ENCODE measurements at regions not wholly inside any gene's neighbourhood (a gene's known extent, or its start where the extent isn't known, plus 50 kb on each side); places are given as distances from the start of the nearest gene placed in this dataset.

GRCh38 chr20:39758876-39759275 is 796.7 kb downstream of the DHX35 start:
- no peak for ATAC-seq
- peaks cover 0 to 8% (median 0%) of the 10 kb centered on the region in 3 donors for H3K9me3 ChIP-seq
- no peak overlapping the region for H3K4me3 ChIP-seq
- no peaks in the 10 kb centered on the region for H3K27me3 ChIP-seq
- H3K4me1 ChIP-seq = no peaks in the 10 kb centered on the region
- no peak for TF ChIP-seq POLR2AphosphoS5 (IDR thresholded peaks at IDR 0.05)
- no peaks in the 10 kb centered on the region for H3K36me3 ChIP-seq
- no peak overlapping the region for H3K27ac ChIP-seq
- WGBS, 2 donors (ENCODE audit: low coverage in 1 of 2) = 50 to 66% methylated on average over 4 of the region's 4 CpGs

- no peak for TF ChIP-seq POLR2A (IDR thresholded peaks at IDR 0.05)
- TF ChIP-seq EP300 (IDR thresholded peaks at IDR 0.05) = no peak
- no peak for TF ChIP-seq CTCF (IDR thresholded peaks at IDR 0.05)
- no peak for TF ChIP-seq POLR2AphosphoS5 (IDR thresholded peaks at IDR 0.05)
- no peak overlapping the region for H3K27ac ChIP-seq
- no peak for ATAC-seq
- no peaks in the 10 kb centered on the region for H3K27me3 ChIP-seq
- no peaks in the 10 kb centered on the region for H3K4me1 ChIP-seq
- no peaks in the 10 kb centered on the region for H3K9me3 ChIP-seq
- H3K4me3 ChIP-seq = no peak overlapping the region
- no peaks in the 10 kb centered on the region for H3K36me3 ChIP-seq
These were observed 794.7 kb downstream of the DHX35 start for GRCh38 chr20:39756828-39757227.

GRCh38 chr20:39756369-39756768 is 794.2 kb downstream of the DHX35 start:
- no peak overlapping the region for H3K4me3 ChIP-seq
- 90 to 100% methylated on average over 1 of the region's 1 CpG for WGBS, 2 donors (ENCODE audit: low coverage in 1 of 2)
- H3K36me3 ChIP-seq = no peaks in the 10 kb centered on the region
- ATAC-seq = no peak
- H3K4me1 ChIP-seq = no peaks in the 10 kb centered on the region
- TF ChIP-seq POLR2A (IDR thresholded peaks at IDR 0.05) (no peak), POLR2AphosphoS5 (IDR thresholded peaks at IDR 0.05) (no peak), CTCF (IDR thresholded peaks at IDR 0.05) (no peak), EP300 (IDR thresholded peaks at IDR 0.05) (no peak)
- no peaks in the 10 kb centered on the region for H3K27me3 ChIP-seq
- no peak overlapping the region for H3K27ac ChIP-seq
- H3K9me3 ChIP-seq = no peaks in the 10 kb centered on the region

- Histone ChIP-seq H3K4me1 (no peaks in the 10 kb centered on the region), H3K36me3 (no peaks in the 10 kb centered on the region), H3K9me3 (peaks cover 0 to 12% (median 0%) of the 10 kb centered on the region in 3 donors), H3K27ac (no peak overlapping the region), H3K4me3 (no peak overlapping the region), H3K27me3 (no peaks in the 10 kb centered on the region)
- TF ChIP-seq POLR2A (IDR thresholded peaks at IDR 0.05) (no peak), CTCF (IDR thresholded peaks at IDR 0.05) (no peak), EP300 (IDR thresholded peaks at IDR 0.05) (no peak), POLR2AphosphoS5 (IDR thresholded peaks at IDR 0.05) (no peak)
- 52% methylated on average over 4 of the region's 4 CpGs; no CpG with 5 or more reads in 1 of the 2 donors for WGBS, 2 donors (ENCODE audit: low coverage in 1 of 2)
- ATAC-seq = no peak
These were observed 790.2 kb downstream of the DHX35 start for GRCh38 chr20:39752262-39752876.

- Histone ChIP-seq H3K27me3 (no peaks in the 10 kb centered on the region), H3K36me3 (no peaks in the 10 kb centered on the region), H3K4me3 (no peak overlapping the region), H3K9me3 (peaks cover 0 to 12% (median 0%) of the 10 kb centered on the region in 3 donors), H3K4me1 (no peaks in the 10 kb centered on the region), H3K27ac (no peak overlapping the region)
- WGBS, 2 donors (ENCODE audit: low coverage in 1 of 2) = 72 to 87% methylated on average over 3 to 4 of the region's 4 CpGs
- ATAC-seq = no peak
- TF ChIP-seq POLR2A (IDR thresholded peaks at IDR 0.05) (no peak), CTCF (IDR thresholded peaks at IDR 0.05) (no peak), EP300 (IDR thresholded peaks at IDR 0.05) (no peak), POLR2AphosphoS5 (IDR thresholded peaks at IDR 0.05) (no peak)
These were observed 789.5 kb downstream of the DHX35 start for GRCh38 chr20:39751557-39752137.
